K562 (cell line): ENCODE measurements at regions not wholly inside any gene's neighbourhood (a gene's known extent, or its start where the extent isn't known, plus 50 kb on each side); places are given as distances from the start of the nearest gene placed in this dataset.

Experiments used
- ATF3 ChIP-seq, 2 experiments: fragments of 450-650 bp in 1 of 2; sonication (generic) in 1 of 2; formaldehyde crosslinking in 1 of 2; IDR thresholded peaks in 1 of 2; conservative IDR thresholded peaks in 1 of 2; 2 replicates each; pipeline versions ENCODE4 v1.6.1 to v1.8.1; 2016 to 2023; ENCODE audit warnings: mild to moderate bottlenecking in 2 of 2, moderate library complexity in 2 of 2, inconsistent platforms in 1 of 2, missing genetic modification reagents in 1 of 2
- CBX2 ChIP-seq: fragments of 200-600 bp; sonication (generic); IDR thresholded peaks from one replicate; pipeline ENCODE4 v1.6.1; 2012; ENCODE audit warnings: mild to moderate bottlenecking, low read length, inconsistent platforms; ENCODE audit not compliant: insufficient read depth, poor library complexity, severe bottlenecking
- CC2D1A ChIP-seq: fragments of 450-650 bp; IDR thresholded peaks from 2 replicates; pipeline ENCODE4 v1.6.1; 2017; ENCODE audit warnings: mild to moderate bottlenecking
- CTCF ChIP-seq, 3 experiments: IDR thresholded peaks in 2 of 3; conservative IDR thresholded peaks in 1 of 3; 2 replicates each; pipeline ENCODE4 v1.5.1; 2011 to 2012; ENCODE audit warnings: low read length in 3 of 3, mild to moderate bottlenecking in 3 of 3, control low read depth in 2 of 3, improper control_type of control experiment in 1 of 3, inconsistent platforms in 1 of 3, low read depth in 1 of 3, mixed read lengths in 1 of 3, moderate library complexity in 1 of 3; ENCODE audit not compliant: insufficient read depth in 2 of 3
- ETV1 ChIP-seq: fragments of 450-650 bp; conservative IDR thresholded peaks from 2 replicates; pipeline ENCODE4 v1.6.1; 2016; ENCODE audit warnings: missing genetic modification characterization, control low read depth, low read depth, missing compliant biosample characterization
- ETV5 ChIP-seq: sonication (generic); formaldehyde crosslinking; IDR thresholded peaks from 2 replicates; pipeline ENCODE4 v1.4.0; 2020; ENCODE audit warnings: low read depth, mild to moderate bottlenecking, missing genetic modification reagents
- HIVEP1 ChIP-seq: fragments of 250-450 bp; sonication (Bioruptor Pico); IDR thresholded peaks from 2 replicates; pipeline ENCODE4 v1.4.0; 2020; ENCODE audit warnings: mild to moderate bottlenecking
- KLF13 ChIP-seq: fragments of 450-650 bp; IDR thresholded peaks from 2 replicates; pipeline ENCODE4 v1.6.1; 2016; ENCODE audit warnings: missing genetic modification characterization, low read depth, mild to moderate bottlenecking, missing compliant biosample characterization, moderate library complexity, borderline replicate concordance
- MLLT1 ChIP-seq, 2 experiments: fragments of 450-650 bp; IDR thresholded peaks; 2 replicates each; pipeline ENCODE4 v1.6.1; 2016
- MYC ChIP-seq, 2 experiments: fragments of 250-450 bp in 1 of 2; sonication (Bioruptor Pico) in 1 of 2; IDR thresholded peaks; 2 replicates each; pipeline versions ENCODE4 v1.5.1 to v1.6.1; 2012 to 2021; ENCODE audit warnings: low read depth in 2 of 2, borderline replicate concordance in 1 of 2, improper control_type of control experiment in 1 of 2, low read length in 1 of 2, mild to moderate bottlenecking in 1 of 2, moderate library complexity in 1 of 2
- NR3C1 ChIP-seq: sonication (generic); formaldehyde crosslinking; IDR thresholded peaks from 2 replicates; pipeline ENCODE4 v1.8.1; 2022; ENCODE audit warnings: missing genetic modification reagents
- PHF8 ChIP-seq: fragments of 200-600 bp; sonication (generic); IDR thresholded peaks from 2 replicates; pipeline ENCODE4 v1.6.1; 2012; ENCODE audit warnings: mixed run types, mild to moderate bottlenecking, inconsistent platforms, low read length, moderate library complexity, borderline replicate concordance
- POU5F1 ChIP-seq: fragments of 150-350 bp; IDR thresholded peaks from 2 replicates; pipeline ENCODE4 v1.6.1; 2014; ENCODE audit warnings: borderline replicate concordance, low read length, low read depth, mild to moderate bottlenecking; ENCODE audit not compliant: partially characterized antibody
- SAFB2 ChIP-seq: fragments of 200-400 bp; formaldehyde crosslinking; IDR thresholded peaks from 2 replicates; pipeline ENCODE4 v1.6.1; 2018; ENCODE audit warnings: borderline replicate concordance, low read length, low read depth, moderate library complexity; ENCODE audit not compliant: severe bottlenecking
- TAF7 ChIP-seq: fragments of 450-650 bp; IDR thresholded peaks from 2 replicates; pipeline ENCODE4 v1.6.1; 2016; ENCODE audit warnings: missing genetic modification characterization, missing compliant biosample characterization
- XRCC5 ChIP-seq: fragments of 200-400 bp; formaldehyde crosslinking; IDR thresholded peaks from 2 replicates; pipeline ENCODE4 v1.6.1; 2017; ENCODE audit warnings: low read depth, mild to moderate bottlenecking, low read length
- ZFPM2 ChIP-seq: fragments of 250-450 bp; sonication (Bioruptor Pico); IDR thresholded peaks from 2 replicates; pipeline ENCODE4 v1.5.1; 2022; ENCODE audit warnings: mild to moderate bottlenecking

GRCh38 chr4:78720204-78720603 is 55.9 kb upstream of the BMP2K start (continued):
- TF ChIP-seq KLF13 (tag) (no peak), XRCC5 (no peak), ZFPM2 (CRISPR knock-in tag) (peak; percentile 63; the same call in 1 of the 2 replicates), MYC (IDR thresholded peaks at IDR 0.05; ENCODE audit: low read depth, low read length) (no peak), MYC (CRISPR knock-in tag; IDR thresholded peaks at IDR 0.05; ENCODE audit: borderline replicate concordance, low read depth) (0 out of 2 replicates have a peak, but pooled peaks have one; percentile 48), CC2D1A (0 out of 2 replicates have a peak, but pooled peaks have one; percentile 6), ETV5 (no peak), HIVEP1 (no peak), TAF7 (0 out of 2 replicates have a peak, but pooled peaks have one; percentile 18), CBX2 (no peak), ATF3 (IDR thresholded peaks at IDR 0.05) (no peak), ATF3 (CRISPR knock-in tag; conservative IDR thresholded peaks at IDR 0.05) (no peak), ETV1 (tag) (0 out of 2 replicates have a peak, but pooled peaks have one; percentile 22), NR3C1 (CRISPR knock-in tag) (no peak), PHF8 (no peak), POU5F1 (no peak), CTCF (IDR thresholded peaks at IDR 0.05 in 2 of 3, conservative IDR thresholded peaks at IDR 0.05 in 1 of 3; ENCODE audit: insufficient read depth in 2 of 3, low read depth in 1 of 3, low read length in 3 of 3) (no peak), MLLT1 (IDR thresholded peaks at IDR 0.05) (peak in 1 of 2 experiments; percentile 30; a peak in 1 of 4 replicates), SAFB2 (no peak)
